ENCODE measurements at regions not wholly inside any gene's neighbourhood (a gene's known extent, or its start where the extent isn't known, plus 50 kb on each side); places are given as distances from the start of the nearest gene placed in this dataset.

DNA sequence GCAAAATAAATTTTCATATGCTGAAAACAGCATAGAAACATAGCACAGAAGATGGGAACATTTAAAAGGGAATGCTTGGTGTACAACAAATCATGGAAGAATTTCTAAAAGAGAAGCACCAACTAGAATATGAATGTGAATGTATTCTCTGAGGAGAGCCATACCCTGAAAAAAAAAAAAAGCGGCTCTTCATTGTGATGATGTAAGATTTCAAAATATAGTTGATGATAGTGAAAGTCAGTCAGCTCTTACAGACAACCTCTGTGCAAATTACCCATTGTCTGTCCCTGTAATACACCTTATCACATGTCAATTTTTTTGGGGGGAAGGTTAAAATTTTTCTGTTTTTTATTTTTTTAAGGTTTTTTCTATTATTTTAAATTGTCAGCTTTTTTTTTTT is 58.6 kb upstream of the PTCHD4 start:
- Mint-ChIP-seq H3K4me1 (ENCODE audit: low read depth) (no peaks in the 10 kb centered on the region), H3K9me3 (no peaks in the 10 kb centered on the region), H3K27me3 (ENCODE audit: low read depth) (no peaks in the 10 kb centered on the region), H3K36me3 (ENCODE audit: low read depth) (no peaks in the 10 kb centered on the region), H3K4me3 (ENCODE audit: low read depth) (no peak overlapping the region), H3K27ac (no peak overlapping the region)
- intact Hi-C loops (cut with micrococcal nuclease): no loop called here
- no peak for DNase-seq (ENCODE audit: low spot score)
